GM18861 (cell line): ENCODE measurements at regions not wholly inside any gene's neighbourhood (a gene's known extent, or its start where the extent isn't known, plus 50 kb on each side); places are given as distances from the start of the nearest gene placed in this dataset.

ENCODE experiments used
- ATAC-seq: cut with Tn5 transposase; IDR thresholded peaks from one replicate; pipeline ENCODE4 v1.9.1; 2021; ENCODE audit not compliant: unreplicated experiment

DNA sequence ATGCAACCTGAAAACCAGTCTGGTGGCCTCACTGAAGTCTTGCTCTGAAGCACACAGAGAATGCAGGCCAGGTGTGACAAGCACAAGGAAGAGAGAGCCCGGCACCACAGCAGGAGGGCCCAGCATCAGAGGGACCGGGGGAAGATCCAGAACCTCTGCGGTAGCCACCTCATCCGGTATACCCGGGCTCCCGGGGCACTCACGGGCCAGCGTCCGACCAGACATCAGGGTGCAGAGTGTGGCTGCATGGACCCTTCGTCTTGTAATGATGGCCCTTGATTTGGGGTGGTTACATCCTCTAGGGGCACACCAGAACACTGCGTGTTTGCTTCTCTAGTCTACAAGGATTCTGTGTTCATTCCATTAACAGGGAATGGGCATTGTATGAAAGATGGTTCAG lies 406.0 kb downstream of the GADD45G start:
- no peak for ATAC-seq

DNA sequence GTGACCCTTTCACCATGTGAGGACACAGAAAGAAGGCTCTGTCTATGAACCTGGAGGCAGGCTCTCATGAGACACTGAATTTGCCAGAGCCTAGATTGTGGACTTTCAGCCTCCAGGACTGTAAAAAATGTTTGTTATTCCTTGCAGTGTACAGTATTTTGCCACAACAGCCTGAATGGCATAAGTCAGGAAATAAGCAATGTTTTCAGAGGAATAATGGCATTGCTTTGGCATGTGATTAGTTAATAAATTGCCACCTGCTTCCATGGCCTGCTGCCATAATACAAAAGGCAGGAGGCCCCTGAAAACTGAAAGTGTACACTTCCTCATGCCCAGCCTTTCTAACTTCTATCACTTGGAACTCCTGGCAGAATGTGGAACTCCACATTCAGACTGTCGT lies 408.1 kb downstream of the GADD45G start:
- ATAC-seq = no peak

DNA sequence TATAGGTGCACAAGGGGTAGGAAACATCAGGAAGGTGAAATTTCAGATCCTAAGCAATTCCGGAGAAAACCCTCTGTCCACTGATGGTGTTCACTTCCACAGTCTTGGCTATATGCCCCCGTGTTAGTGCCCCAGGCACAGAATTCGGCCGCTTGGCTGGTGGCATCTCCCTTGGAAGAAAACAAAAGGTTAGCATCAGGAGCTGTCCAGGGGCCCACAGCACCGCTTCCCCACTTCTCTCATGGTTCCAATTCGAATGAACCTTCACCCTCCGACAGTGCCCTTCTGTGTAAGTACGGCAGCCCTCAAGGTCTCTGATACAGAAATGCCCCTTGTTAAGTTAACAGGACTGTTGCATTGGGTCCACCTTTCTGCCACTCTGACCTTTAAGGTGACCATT lies 409.0 kb downstream of the GADD45G start:
- ATAC-seq = no peak

DNA sequence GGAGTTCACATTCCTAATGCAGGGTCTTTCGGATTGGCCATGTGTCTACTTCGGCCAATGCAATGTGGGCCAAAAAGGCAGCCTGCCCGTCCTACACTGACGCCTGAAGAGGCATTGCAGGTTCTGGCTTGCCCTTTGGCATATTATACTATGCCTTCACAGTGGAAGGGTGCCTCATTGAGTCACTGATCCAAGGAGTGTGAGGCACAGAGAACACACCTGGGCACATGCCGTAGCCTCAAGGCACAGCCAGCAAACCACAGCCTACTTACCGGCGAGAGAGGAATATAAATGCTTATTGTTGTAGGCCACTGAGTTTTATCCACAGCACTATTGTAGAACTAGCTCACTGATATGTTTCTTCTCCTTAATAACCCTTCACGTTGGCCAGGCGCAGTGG lies 409.6 kb downstream of the GADD45G start:
- ATAC-seq = no peak

DNA sequence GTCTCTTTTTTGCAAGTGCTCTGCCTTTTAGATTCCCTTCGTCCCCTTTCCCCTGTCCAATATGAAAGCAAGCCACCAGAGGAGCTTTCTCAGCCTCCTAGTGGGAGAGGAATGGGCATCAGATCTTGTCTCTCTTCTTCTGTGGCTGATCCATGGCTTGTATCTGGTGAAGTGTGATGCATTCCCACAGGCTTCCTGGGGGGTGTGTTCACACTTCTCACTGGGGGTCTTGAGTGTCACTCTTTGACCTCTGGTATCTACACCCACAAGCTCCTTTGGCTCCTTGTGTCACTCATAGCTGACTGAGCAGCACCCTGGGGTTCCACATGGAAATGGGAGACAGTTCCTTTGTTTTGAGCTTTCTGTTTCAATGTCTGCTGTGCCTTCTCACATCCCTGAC lies 411.5 kb downstream of the GADD45G start:
- ATAC-seq = no peak

DNA sequence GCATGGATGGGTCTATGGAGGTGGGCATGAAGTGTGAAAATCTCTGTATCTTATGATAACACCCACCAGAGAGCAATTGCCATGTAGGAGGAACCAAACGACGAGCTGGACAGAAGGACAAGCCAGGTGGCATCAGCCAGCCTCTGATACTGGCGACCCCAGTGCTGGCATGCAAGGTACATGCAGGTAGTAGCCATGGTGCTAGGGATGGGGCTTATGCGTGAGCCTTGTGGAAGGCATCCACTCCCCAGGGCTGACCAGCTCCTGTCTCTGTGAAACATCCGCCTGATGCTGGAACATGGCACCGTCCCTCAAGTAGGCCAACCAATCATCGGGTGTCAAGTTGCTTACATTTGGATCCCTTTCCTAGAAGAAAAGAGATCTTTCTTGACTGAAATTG lies 412.9 kb downstream of the GADD45G start:
- ATAC-seq = no peak

DNA sequence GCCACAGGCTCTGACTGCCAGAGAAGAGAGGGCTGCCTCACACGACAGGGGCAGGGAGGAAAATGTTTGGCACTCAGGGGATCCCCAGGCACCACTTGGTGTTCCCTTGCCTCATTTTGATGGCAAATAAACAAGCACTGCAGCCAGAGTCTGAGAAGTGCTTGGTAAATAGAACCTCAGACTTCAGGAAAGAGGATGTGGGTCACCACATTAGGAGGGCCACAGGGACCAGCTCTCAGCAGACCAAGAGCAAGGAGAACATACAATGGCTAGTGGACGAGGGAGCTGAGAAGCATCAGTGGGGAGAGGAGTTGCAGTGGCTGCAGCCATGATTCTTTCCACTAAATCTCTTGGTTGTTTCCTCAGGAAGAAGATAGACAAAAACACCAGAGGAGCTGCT lies 413.9 kb downstream of the GADD45G start:
- no peak for ATAC-seq

DNA sequence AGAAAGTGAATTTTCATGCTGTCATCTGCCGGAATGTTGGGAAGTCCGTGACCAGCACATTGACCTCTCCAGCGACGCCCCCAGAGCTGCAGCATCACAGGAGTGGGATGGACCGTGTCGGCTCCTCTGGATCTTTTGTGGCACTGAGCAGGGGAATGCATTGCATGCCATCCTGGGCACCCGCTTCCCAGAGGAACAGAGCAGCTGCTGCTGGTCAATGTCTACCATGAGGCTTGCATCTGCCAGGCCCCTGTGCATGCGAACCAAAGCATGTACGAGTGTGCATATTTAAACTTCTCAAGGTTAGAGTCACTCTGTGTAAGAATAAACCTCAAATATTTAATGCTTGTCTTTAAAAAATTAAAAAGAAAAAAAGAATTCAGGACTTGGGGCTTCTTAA lies 414.8 kb downstream of the GADD45G start:
- ATAC-seq = no peak

DNA sequence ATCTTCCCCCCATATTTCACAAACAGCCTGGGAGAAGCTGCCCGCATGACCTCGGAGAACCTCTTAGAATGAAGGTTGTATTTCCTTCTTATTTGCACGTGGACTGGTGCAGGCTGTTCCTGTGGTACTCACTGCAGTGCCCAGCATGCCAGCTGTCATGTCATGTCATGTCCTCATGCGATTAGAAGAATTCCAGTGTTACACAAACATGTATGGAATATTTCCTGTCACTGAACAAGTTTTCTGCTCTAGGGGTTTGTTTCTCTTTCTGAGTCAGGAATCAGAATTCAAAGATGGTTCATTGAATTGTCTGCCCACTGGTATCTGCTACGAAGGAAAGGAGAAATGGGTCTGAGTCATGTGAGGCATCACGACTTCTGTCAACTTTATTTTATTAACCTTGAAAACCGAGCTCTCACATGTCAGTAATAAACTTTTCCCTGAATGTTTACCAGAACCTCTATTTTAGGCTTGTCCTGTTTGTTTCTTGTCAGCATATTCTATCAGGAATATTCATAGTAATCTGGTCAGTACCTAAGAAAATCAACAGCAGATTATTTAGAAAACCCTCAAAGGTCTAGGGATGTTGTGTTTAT lies 415.6 kb downstream of the GADD45G start:
- ATAC-seq = no peak

DNA sequence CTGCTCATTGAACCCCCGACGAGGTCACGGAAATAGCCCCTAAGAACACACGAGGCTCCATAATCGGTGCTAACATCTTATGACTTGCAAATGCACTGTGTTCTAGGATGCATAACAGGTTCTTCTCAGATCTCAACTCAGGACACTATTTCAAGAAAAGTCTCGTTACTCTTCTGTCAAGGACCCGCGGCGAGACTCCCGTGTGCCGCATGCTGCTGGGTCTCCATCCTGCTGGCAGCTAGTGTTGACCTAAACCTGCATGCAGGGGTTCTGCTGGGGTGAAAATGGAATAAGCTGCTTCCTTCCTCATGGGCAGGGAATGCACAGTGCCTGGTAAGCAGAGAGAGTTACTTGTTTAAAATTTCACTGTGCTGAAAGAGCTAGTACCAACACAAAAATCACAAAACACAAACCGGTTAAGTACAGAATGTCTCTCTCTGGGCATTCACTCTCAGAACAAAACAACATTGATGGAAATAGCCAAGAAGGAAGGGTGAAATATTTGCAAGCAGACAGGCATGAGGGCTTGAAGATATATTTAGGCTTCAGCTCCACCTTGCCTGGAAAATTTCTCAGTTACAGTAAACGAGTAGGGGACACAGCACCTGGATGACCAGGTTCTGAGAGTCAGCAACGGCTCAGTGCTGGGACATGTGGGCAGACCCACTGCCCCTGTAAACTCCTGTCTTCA lies 416.5 kb downstream of the GADD45G start:
- no peak for ATAC-seq

DNA sequence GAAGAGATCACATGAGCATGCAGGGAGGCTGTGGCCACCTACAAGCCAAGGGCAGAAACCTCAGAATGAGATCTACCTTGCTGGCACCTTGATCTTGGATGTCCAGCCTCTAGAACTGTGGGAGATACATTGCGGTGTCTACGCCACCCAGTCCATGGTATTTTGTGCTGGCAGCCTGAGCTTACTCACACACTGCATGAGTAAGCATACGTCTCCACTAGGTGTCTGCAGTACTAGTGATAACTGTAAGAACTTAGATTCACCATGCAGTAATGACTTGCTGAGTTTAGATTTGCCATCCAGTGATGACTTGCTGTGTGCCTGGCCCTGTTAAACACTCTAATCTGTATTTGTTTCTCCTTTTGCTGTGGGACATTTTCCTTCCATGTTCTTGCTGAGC lies 417.7 kb downstream of the GADD45G start:
- no peak for ATAC-seq

DNA sequence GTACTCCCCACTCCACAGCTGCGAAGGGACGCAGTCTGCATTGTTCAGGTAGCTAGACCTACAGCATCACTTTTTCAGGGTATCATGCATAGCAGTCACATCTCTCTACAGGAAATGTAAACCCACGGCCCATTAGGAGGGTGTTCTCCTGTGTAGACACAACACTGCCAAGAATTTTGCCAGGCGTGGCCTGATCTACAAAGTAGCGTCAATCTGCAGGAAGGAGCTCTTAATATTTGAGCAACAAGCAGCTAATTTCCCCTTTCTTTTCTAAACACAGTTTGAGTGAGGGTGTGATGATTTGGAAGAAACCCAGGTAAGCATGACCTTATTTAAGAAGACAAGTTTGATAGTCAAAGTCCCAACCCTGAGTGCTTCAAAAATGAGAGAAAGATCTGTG lies 419.0 kb downstream of the GADD45G start:
- no peak for ATAC-seq

DNA sequence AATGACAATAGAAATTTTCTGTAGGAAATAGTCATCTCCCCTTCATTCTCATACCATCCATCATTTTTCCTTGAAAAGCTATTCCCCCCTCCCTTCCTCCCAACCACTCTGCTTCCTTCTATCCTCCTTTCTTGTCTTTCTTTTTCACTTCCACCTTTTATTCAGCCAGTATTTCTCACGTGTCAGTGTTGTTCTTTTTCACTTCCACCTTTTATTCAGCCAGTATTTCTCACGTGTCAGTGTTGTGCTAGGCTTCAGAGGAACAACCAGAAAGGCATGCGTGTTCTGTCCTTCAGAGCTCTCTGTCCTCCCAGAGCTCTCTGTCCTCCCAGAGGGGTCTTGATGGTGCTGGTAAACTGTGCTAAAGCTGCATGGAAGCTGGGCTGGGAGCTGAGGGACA lies 419.6 kb downstream of the GADD45G start:
- no peak for ATAC-seq

DNA sequence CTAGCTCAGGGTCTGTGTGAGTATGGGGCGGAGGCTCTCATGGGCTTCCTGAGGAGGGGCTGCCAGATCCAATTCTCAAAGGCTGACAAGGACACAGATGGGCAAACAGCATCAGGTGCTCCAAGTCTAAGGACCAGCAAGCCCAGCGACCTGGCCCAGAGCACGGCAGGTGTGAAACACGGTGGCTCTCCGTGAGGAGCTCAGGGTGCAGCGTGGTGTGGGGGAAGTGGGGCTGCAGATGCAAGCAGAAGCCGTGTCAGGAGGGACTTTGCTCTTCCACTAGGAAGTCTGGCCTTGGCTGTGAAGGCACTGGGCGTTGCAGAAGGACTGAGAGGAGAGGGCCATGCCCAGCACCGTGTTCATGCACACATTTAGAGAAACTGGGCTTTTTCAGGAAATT lies 420.0 kb downstream of the GADD45G start:
- ATAC-seq = no peak

DNA sequence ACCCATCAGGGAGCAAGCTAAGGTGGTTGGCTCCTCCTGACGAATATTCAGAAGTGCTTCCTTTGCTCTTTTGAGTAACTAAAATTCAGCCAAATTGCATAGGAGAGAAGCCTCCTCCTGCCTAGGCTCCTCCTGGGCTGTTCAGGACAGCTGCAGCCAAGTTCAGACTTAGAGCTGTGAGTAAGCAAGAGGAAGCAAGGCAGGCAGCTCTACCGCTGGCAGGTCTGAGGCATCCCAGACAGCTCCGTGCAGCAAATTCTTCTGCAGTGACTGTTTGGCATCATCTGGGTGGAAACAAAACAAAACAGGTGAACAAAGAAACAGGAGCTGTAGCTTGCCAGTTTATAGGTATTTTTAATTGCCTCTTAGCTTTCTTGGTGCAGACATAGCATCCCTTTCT lies 421.0 kb downstream of the GADD45G start:
- no peak for ATAC-seq

DNA sequence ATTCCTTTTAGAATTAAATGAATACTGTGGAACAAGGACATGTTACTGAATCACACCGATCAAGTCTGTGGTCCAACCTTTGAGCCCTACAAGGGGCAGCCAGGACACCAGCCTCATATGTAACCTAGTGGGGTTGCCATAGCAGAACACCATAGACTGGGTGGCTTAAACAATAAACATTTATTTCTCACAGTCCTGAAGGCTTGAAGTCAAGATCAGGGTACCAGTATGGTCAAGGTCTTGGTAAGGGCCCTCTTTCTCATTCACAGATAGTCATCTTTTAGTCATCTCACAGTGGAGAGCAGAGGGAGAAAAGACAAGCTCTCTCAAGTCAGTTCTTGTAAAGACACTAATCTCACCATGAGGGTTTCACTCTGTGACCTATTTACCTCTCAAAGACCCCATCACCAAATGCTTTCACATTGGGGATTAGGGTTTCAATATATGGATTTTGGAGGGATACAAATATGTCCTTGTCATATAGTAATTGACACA lies 422.5 kb downstream of the GADD45G start:
- ATAC-seq = no peak

DNA sequence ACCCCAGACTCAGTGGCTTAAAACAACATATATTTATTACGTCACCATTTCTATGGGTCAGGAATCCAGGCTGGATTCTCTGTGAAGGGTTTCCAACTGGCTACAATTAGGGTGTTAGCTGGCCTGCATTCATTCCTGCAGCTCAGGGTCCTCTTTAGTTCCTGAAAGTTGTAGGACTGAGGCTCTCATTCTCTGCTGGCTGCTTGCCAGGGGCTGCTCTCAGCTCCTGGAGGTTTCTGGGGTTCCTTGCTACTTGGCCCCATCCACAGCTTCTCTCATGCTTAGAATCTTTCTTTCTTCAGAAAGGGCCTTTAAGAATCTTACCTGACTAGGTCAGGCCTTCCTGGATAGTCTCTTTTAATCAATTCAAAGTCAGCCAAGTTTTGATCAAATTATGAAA lies 424.6 kb downstream of the GADD45G start:
- ATAC-seq = no peak

DNA sequence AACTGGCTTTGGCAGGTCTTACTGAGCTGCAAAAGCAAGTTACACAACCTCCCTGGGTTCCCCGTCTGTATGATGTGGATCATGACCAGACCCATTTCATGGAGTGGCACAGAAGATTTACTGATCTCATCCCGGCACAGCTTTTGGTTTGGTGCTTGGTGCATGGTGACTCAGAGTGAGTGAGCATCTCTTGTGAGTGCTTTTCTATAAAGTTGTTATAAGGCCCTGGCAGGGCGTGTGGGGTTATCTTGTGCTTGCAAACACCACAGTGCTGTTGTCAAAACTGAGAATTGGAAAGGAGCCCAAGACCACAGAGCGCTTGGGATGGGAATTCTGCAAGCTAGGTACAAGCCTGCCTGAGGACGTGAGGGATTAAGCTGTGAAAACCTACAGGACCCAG lies 425.2 kb downstream of the GADD45G start:
- ATAC-seq = no peak

DNA sequence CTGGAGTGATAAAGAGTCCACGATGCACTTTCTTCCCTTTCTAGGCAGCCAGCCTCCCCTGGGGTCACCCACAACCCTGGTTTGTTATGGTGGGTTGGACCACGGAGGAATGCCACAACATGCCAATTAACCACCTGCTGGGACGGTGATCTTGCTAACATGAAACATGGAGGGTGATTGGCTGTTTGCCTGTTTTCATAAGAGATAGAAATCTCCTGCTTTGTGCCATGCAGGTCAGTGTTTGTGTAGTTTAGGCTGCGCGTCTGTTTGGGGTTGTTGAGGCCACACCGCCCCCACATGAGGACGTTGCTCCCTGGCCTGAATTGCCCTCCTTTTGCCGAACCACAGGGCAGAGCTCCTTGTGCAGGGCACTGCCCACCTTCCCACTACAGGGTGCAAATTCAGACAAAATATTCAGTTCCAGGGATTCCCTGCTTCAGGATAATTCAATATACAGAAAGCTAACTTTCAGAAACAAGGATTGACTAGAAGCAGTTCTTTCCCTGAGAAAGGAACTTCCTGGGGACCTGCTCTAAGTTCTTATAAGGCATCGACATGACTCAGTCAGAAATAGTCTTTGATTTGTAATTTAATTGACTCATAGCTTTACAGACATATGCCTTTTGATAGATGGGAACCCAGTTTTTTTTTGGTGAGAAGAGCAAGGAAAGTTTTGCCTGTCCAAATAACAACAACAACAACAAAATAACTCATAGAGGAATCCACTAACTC lies 427.6 kb downstream of the GADD45G start:
- no peak for ATAC-seq

DNA sequence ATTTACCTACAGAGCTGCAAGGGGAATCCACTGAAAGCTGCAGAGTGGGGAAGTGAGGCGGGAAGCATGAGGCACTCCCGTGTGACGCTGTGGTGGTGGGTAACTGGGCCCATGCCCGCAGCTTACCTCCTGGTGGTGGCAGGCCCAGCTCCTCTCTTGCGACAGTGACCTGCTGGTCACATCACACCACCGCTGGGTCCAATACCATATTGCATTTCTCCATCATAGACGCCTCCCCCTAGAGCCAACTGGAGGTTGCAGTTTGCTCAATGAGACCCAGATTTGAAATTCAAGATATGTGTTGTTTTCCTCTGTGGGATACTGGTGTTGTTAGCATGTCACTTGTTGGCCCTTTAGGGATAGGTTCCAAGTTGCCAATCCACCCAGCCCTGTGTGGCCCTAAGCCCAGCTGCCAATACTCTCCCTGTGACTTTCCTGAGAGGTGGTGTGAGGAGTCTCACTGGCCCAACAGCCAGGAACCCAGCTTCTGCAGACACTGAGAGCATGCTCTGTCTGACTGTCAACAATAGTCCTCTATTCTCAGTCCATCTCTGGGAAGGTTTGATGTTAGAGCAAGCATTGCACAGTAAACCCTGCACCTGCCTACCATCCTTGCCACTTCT lies 428.3 kb downstream of the GADD45G start:
- ATAC-seq = no peak

DNA sequence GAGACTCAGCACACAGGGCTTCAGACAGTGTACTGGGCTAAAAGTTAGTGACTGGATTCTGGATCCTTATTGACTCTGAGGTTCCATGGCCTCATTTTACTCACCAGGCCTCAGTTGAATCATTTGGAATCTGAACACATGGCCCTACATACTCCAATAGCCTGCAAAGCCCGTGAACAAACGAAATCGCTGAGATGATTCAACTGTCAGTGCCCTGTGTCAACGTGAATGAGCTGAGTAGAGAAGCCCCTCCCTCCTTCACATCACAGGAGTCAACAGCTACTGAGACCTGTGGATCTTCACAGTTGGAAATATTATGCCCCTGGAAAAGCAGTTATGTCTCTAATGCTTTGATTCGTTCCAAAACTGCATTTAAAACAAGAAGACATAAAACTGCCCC lies 429.3 kb downstream of the GADD45G start:
- ATAC-seq = no peak

DNA sequence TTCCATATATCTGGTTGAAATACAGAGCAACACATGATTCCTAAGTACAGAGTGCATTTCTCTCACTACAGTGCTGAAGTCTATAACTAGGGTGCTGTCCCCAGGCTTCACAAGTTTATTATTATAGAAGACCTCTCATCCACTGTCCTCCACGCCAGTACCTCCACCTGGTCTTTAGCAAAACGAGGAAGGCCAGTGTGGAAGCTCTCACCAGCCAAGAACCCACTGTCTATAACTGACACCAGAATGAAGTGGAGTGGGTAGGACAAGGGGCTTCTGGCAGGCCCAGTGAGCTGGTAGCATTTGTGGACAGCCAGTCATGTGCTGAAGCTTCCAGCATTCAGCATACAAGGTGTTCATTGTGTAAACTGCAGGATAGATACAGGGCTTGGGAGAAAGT lies 430.7 kb downstream of the GADD45G start:
- no peak for ATAC-seq
